ENCODE measurements at regions not wholly inside any gene's neighbourhood (a gene's known extent, or its start where the extent isn't known, plus 50 kb on each side); places are given as distances from the start of the nearest gene placed in this dataset.
"Not testable (repeated sequence)": the region's sequence is repeated elsewhere in the genome, so short reads cannot be mapped to it uniquely, and the experiment has no call there.

DNA sequence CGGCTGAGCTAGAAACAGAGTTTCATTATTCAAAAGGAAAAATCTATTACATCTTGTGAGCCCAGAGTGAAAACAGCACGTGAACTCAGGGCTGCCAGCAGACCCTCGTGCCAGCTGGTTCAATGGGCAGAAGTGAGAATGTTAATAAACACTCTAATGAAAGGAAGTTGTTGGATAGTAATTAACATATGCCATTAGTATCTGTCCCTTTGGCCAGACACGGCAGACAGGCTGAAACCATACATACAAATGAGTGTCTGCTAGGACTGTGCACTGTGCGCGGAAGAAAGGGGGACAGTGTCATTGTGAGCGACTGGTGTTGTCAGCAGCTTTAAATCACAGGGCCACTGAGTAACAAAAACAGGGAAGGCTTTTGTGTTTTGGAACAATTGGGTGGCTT, 121.9 kb upstream of the TSC22D1 start:
- no peak for DNase-seq

DNA sequence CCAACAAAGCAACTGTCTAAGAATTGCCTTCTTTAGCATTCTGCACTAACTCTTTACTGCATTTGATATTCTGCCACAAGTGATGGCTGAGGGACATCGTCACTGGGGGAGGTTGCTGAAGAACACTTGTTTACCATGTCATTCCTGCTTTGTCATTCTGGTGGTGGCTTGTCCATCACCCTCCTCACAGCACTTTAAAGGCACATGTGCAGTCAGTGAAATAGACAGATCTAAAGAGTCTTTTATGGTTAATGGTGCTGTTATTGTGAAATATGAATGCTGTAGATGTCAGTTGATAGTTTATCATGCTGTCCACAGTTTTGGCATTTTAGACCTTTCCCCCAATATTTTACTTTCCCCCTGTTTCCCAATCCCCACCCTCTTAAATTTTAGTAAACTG, 120.9 kb upstream of the TSC22D1 start:
- no peak for DNase-seq

DNA sequence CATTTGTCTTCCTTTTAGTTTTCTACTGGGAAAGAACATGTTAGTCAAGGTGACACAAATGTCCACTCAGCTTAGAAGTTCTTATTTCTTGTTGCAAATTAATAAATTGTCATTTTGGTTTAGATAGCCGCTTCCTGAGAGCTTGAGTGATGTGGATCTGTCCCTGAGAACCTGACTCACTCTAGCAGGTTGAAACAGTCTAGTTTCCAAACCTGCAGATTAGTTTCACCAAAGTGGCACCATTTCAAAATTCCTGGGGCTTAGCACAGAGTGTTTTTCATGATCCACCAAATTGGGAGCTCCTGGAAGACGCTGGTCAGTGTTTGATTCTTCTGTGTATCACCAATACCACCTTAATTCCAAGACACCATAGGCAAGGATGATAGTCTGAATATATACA, 119.4 kb upstream of the TSC22D1 start:
- no peak for DNase-seq

DNA sequence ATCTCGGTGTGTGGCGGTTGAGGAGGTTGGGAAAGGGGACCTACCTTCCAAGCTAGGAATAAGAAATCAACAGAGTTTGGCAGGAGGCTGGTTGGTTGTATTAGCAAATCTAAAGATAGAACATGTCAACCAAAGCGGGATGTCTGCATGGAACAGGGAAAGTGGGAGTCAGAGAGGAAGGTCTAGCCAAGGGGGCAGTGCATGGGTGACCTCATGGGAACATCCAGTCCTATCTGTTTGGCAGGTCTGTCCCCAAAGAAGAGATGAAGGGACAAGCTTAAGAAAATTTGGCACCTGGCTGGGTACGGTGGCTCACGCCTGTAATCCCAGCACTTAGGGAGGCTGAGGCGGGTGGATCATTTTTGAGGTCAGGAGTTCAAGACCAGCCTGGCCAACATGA, 118.7 kb upstream of the TSC22D1 start:
- no peak for DNase-seq

DNA sequence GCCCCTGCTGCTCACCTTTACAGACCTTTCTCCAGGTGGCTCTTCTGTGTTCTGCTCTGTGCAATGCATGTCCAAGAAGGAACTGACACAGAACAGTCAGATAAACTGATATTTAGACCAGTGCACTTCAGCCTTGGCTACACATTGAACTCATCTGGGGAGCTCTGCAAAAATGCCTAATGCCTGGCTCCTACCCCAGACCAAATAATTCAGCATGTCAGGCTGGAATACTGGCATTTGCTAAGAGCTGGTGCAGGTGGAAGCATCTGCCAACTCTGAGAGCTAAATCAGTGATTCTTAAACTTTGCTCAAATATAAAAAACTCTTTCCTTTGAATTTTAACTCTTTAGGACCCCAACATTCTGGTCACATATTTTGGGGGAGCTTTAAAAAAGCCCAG, 118.2 kb upstream of the TSC22D1 start:
- no peak for DNase-seq

DNA sequence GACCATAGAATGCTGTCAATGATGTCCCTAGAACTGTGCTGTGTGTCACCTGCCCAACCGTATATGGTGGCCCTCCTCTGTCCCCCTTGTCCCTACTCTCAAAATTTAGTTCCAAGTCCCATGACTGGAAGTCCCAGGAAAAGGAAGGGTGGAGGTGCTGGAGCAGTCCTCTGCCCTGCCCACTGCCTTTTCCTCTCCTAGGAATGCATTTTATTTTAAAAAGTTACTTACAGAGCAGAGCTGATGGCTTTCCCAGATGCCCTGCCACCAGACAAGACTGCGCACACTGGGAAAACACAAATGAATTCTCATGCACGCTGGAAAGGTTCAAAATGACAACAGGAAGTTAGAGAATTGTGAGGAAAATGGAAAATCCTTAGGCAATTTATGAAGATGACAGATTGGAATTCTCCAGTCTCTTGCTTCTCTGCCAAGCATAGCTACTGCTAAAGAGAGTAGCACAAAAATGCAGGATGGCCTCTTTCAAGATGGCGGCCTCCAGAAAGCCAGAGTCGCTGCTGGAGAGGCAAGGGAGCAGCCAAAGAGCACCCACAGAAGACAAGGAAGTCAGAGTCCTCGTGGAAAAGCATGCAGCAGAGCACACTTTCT, 117.1 kb upstream of the TSC22D1 start:
- no peak for DNase-seq

DNA sequence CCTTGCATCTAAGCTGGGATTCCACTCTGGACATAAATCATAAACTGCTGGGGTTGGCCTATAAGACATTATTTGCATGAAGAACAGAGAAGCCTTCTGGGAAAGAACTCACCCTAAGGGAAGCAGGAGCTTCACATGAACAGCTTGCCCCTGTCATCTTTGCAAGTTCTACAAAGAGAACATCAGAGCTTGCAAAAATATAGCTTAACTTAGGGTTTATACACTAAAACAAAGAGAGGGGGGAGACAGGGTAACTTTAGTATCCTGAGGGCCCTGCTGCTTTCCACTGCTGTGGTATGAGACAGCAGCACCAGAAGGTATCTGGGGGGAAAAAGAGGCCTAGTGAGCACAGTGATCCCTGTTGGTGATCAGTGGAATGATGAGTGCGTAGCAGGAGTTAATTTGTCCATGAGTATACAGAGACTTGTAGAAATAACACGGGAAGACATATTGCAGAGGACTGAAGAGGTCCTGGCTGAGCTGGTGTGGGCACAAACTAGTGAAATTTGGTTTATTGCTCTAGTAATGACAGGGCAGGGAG, 116.1 kb upstream of the TSC22D1 start:
- no peak for DNase-seq

DNA sequence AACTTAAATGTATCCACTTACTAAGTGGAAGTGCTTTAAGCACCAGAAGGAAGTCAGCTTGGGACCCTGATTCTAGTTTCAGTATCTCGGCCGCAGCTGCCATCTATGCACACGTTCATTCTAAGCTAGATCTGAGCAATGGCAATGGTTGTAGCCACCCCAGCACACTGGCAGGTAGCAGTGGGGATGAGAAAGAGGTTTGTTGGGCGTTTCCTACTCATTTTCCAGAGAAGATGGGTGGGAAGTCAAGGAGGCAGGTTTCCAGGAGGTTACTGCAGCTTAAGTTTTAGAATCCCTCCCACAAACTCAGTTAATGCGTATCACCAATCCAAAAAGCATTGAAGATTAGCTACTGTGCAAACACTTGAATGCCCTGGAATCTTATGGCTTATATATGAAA, 114.2 kb upstream of the TSC22D1 start:
- DNase-seq, result no peak

DNA sequence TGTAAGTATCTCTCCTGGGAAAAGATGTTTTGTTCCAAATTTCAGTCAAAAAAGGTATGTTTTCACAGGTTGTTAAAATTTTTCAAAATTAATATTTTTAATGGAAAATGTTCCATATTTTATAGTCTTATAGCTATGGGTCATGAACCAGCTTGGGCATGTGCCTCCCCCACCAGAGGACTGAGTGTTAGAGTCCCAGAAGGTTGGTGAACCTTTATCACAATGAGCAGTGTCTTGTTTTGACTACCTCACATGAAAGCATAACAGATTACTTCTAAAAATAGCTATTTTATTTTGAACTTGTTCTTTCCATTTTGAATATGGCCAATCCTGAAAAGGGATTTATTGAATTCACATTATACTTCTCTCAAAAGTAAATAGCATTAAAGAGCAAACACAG, 112.5 kb upstream of the TSC22D1 start:
- no peak for DNase-seq

DNA sequence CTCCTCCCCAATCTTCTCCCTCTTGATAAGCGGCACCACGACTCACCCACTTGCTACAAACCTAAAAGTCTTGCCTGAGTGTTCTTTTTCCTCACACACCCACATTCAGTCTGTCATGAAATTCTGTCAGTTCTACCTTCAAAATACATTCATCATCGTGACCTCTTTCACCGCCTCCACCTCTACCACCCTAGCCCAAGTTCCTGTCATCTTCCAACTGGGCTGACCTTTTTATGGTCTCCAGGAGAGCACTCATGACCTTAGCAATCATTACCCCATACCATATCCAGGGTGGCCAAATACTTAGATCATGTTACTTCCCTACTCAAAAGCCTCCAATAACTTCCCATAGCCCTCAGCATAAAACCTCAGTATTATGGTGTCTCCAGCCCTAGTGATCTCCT, 110.4 kb upstream of the TSC22D1 start:
- no peak for DNase-seq

DNA sequence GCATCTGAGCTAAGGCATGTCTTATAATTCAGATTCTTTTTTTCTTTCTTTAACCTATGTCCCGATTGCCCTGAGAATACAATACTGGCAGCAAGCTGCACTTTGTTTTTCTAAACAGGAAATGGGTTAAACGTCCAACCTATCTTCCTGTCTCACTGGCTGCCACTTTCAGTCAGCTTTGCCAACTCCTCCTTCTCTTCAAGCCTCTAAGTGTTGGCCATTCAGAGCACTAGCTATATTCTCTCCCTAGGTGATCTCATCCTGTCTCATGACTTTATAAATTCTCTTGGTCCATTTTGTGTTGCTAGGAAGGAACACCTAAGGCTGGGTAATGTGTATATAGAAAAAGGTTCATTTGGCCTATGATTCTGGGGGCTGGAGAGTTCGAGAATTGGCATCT, 109.5 kb upstream of the TSC22D1 start:
- no peak for DNase-seq

DNA sequence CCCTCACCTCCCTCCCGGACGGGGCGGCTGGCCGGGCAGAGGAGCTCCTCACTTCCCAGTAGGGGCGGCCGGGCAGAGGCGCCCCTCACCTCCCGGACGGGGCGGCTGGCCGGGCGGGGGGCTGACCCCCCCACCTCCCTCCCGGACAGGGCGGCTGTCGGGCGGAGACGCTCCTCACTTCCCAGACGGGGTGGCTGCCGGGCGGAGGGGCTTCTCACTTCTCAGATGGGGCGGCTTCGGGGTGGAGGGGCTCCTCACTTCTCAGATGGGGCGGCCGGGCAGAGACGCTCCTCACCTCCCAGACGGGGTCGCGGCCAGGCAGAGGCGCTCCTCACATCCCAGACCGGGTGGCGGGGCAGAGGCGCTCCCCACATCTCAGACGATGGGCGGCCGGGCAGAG, 106.3 kb upstream of the TSC22D1 start:
- DNase-seq, result not testable (repeated sequence)

DNA sequence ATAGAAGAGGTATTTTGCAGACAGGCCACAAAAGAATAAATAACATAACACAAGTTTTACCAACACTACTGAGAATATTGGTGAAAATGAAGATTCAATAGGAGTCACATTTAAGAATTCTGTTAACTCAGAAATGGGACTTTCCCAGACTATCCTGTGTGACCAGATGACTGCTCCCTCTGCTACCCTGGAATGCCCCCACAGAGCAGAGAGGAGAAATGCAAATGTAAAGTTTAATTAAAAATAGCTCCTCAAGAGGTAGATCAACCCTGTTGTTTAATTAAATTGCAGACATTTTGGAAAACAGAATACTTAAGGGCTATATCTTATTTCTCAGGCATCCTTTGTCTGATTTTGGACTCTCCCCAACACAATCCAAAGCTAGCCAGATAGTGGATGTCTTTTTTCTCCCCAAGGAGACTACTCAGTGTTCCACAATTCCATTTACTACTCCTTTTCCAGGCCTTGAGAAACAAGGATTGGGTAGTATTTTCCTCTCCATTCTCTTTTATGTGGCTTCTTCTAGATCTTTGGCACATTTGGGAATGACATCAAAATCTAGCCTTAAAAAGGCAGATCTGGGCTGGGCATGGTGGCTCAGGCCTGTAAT, 104.7 kb upstream of the TSC22D1 start:
- no peak for DNase-seq

DNA sequence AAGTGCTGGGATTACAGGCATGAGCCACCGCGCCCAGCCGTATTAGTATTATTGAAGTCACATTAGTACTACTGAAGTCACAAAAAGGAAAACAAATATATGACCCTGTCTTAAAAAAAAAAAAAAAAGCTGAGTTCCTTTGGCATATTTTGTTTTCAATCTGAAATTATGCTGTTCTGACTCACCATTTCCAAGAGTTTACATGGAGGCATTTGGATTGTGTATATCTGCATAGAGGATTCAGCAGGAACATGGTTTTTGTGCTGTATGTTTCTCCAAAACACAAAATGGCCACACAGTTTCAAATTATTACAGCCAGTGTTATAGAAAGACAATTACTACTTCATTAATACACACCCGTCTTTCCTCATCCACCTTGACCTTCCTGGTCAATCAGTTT, 103.5 kb upstream of the TSC22D1 start:
- no peak for DNase-seq

DNA sequence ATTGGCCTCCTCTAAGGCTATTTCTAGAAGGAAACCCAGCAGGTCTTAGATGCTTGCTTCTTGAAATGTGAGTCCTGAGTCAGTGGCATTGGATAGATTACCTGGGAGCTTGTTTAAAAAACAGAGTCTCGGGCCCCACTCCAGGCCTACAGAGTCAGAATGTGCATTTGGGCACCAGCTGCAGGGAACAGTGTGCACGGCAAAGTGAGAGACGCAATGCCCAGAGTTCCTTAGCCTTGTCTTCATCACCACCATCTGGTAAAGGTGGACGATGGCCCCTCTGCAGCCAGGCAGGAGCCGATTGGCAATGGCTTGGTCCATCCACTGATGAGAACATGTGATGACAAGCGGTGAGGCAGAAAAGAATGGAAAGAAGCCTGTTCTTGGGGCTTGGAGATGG, 102.1 kb upstream of the TSC22D1 start:
- DNase-seq, result no peak

DNA sequence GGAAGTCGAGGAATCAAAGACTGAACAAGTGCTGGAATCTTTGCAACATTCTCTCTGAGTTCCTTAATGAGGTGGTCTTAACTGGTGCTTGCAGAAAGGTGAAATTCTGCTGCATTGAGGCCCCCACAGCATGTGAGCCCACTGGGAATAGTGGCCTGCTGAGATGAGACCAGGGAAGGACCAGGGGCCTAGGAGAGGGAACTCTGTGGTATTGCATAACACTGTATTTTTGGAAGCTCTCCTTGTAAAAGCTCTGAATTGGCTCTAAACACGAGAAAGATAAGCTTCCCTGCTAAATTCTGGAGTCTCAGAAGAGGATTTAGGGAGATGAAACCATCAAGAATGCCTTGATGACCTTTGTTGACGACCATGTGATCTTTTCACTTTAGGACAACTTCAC, 100.4 kb upstream of the TSC22D1 start:
- DNase-seq, result no peak

DNA sequence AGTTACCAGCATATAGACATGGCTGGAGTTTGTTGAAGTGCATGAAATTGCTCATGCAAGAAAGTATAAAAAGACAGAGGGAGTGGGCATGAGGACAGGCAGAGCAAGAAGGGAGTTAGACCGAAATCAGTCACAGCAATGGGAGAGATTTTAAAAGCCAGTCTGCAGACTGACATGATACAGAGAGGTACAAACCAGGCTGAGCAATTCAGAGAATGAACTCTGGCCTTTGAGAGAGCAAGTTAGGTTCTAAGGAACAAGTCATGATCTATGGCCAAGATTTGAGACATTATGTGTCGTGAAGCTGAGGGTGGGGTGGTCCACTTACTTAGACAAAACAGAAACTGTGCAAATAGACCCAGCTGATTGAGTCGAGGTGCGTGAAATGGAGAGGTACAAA, 93.4 kb upstream of the TSC22D1 start:
- no peak for DNase-seq

DNA sequence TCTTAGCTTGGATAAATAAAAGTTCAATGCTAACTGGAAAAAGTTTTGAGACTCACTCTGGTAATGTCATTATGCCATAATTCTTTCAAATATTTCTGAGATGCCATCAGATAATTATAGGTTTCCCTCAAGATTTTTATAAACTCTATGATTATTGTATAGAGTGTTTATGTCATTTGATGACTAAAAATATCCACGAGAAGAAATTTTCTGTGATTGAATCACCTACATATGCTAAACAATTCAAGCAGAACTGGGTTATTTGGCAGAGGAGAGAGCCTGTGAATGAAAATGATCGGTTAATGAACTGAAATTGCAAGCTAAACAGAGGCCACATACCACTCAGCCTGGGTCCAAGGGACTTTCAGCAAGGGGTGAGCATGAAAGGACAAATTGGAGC, 92.6 kb upstream of the TSC22D1 start:
- DNase-seq, result no peak

DNA sequence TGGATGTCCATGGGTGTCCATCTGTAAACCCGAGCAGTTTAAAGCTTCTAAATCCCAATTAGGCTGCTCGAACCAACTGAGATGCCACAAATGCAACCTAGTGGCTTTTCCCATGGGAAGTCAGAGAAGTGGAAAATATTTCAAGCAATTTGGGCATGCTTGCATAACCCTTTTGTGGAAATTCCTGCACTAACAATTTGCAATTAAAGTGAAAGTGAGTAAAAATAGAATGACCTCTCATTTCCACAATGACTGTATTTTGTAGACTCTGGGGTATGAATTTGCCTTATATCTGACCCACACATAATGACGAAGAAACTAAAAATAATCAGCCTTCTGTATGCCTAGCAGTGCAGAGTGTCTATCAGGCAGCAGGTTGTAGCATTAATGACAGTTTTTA, 91.8 kb upstream of the TSC22D1 start:
- no peak for DNase-seq

DNA sequence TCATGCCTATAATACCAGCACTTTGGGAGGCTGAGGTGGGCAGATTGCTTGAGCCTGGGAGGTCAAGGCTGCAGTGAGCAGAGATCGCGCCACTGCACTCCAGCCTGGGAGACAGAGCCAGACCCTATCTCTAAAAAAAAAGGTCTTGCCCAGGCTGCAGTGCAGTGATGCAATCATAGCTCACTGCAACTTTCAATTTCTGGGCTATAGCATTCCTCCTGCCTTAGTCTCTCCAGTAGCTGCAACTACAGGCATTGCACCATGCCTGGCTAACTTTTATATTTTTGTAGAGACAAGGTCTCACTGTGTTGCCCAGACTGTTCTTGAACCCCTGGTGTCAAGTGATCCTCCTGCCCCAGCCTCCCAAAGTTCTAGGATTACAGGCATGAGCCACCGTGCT, 90.4 kb upstream of the TSC22D1 start:
- not testable (repeated sequence) for DNase-seq

DNA sequence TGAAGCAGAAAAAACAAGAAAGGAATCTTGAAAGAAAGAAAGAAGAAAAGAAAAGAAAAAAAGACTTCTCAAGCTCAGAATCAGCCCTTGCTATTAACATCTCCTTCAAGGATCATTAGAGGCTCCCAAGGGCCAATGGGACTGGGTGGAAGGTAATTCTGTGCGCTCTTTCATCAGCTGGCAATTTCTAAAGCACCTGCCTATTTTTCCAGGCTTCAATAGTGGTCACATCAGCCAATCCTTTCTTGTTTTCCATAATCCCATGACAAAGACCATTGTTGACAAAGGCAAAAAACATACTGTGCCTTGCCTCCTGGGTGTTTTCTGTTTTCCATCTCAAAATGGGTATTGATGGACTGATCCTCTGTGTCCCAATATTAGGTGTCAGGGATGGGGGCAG, 88.2 kb upstream of the TSC22D1 start:
- no peak for DNase-seq

DNA sequence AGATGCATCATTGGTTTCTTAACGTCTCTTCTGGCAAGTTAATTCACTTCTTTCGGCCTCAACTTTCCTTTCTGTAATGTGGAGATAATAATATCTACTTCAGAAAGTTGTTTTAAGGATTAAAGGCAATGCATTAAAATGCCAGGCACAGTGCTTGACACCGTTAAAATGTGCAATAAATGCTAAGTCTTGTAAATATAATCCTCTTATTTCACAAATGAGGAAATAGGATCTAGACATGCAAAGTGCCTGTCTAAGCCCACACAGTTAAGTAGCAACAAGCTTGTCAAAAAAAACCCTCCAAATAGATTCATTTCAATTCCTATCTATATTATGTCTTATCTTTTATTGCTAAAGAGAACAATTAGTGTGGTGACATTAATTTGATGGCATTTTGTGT, 86.4 kb upstream of the TSC22D1 start:
- DNase-seq, result no peak

DNA sequence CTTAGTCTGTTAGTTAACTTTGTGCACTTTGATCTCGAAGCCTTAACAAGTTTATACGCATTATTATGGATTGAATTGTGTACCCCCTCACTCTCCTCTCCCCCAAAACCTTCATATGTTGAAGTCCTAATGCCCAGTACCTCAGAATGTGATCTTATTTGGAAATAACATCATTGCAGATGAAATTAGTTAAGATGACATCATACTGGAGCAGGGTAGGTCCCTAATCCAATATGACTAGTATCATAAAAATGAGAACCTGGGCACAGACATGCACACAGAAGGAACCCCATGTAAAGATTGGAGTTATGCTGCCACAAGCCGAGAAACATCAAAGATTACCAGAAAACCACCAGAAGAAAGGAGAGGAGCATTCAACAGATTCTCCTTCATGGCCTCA, 85.8 kb upstream of the TSC22D1 start:
- DNase-seq, result no peak

DNA sequence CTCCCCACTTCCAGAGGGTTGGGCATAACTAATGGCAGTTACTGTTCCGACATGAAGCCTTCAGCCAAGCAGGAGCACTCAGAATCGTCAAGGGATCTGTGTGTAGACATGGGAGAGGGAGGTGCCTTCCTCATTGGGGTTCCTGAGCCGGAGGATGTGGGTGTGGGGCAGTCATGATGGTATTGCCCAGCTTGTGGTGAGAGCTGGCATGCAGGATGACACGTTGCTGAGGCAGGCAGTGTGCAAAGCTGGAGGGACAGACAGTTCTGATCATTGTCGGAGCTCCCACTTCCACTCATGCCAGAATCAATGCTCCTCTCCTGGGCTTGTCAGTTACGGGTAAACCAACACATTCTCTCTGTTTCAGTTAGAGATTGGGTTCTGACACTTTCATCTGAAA, 83.9 kb upstream of the TSC22D1 start:
- DNase-seq, result no peak

DNA sequence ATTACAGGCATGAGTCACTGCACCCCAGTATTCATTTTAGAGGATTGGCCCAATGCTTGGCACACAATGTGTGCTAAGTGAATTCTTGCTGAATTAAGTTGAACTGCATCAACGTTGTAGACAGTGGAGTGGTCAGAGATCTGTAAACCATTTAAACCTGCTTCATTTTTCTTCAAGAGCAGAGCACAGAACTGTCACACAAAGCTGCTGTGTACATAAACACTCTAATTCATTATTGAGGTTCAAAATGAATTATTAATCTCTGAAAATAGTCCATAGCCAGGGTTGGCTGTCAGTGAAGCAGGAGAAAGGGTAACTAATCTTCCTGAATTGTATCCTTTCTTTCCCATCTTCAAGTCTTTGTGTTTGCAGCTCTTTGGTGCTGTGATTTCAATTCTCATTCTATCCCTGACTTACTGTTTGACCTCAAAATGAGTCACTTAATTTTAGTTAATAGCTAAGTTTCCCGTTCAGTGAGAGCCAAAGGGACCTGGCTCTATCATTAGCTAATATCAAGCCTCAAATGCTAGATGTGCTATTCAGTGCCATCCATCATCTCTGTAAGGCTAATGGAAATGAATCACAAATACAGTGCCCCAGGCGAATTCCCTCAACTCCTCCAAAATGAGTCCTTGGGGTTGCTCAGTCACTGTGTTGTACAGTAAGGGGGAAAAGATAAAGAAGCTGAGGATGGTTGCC, 77.0 kb upstream of the TSC22D1 start:
- DNase-seq, result no peak
